ENCODE measurements at regions not wholly inside any gene's neighbourhood (a gene's known extent, or its start where the extent isn't known, plus 50 kb on each side); places are given as distances from the start of the nearest gene placed in this dataset.
"Not testable (repeated sequence)": the region's sequence is repeated elsewhere in the genome, so short reads cannot be mapped to it uniquely, and the experiment has no call there.

- DNase-seq (ENCODE audit: low spot score): no peak
- intact Hi-C loops (cut with DNase I): no loop called here
Measured at GRCh38 chr3:73222126-73222525, 160.7 kb downstream of the EBLN2 start.

- intact Hi-C loops (cut with DNase I): no loop called here
- DNase-seq (ENCODE audit: low spot score): no peak
Measured at GRCh38 chr3:73225146-73225855, 163.8 kb downstream of the EBLN2 start.

GRCh38 chr3:73225991-73226390, 164.5 kb downstream of the EBLN2 start:
- intact Hi-C loops (cut with DNase I): no loop called here
- no peak for DNase-seq (ENCODE audit: low spot score)

DNA sequence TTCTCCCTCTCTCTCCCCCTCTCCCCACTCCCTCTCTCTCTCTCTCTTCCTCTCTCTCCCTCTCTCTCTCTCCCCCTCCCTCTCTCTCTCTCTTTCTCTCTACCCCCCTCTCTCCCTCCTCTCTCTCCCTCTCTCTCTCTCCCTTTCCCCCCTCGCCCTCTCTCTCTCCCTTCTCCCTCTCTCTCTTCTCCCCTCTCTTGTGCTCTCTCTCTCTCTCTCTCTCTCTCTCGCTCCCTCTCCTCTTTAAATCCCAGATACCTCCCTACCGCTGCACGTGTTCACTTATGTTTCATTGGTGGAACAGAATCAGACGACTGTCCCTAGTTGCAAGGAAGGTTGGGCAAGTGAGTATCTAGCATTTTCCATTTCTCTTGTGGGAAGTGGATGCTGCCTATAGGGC, 166.5 kb downstream of the EBLN2 start:
- intact Hi-C loops (cut with DNase I): no loop called here
- no peak for DNase-seq (ENCODE audit: low spot score)

GRCh38 chr3:73228437-73228836, 167.0 kb downstream of the EBLN2 start:
- intact Hi-C loops (cut with DNase I): no loop called here
- DNase-seq (ENCODE audit: low spot score): no peak

DNA sequence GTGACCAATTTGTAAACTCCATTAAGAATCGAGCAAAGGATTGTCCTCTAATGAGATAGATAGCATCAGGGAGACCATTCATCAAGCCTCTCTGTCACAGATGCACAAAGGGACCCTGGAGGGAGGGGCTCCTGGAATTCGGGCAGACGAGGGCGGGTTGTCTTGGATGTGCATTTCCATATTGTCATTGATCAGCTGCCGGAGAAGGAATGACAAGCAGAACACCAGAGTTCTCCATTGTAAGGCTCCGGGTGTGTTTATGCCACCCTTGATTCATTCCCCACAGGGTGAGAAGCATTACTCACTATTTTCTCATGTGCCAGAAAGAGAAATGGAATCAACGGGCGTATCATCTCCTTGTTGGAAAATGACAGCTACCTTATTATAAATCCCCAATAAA, 167.5 kb downstream of the EBLN2 start:
- intact Hi-C loops (cut with DNase I): no loop called here
- DNase-seq (ENCODE audit: low spot score): no peak

GRCh38 chr3:73234354-73235014, 173.0 kb downstream of the EBLN2 start:
- intact Hi-C loops (cut with DNase I): no loop called here
- DNase-seq (ENCODE audit: low spot score): no peak

DNA sequence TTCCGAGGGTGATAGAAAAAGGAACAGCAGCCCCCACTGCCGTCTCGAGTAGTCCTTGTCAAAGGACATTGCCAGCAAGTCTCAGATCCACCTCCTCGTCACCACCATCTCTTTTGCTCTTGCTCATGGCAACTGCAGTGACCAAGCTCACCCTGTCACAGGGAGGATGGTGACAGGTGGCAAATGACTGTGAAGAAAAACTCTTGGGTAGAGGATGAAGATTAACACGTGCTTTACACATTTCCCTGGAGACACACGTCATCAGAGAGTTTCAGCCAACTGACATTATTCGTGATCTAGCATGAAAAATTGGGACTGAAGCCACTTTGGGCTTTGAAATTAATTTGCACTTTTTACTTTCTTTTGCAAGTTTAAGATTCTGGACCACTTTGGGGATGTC, 174.3 kb downstream of the EBLN2 start:
- no peak for DNase-seq (ENCODE audit: low spot score)
- intact Hi-C loops (cut with DNase I): no loop called here

DNA sequence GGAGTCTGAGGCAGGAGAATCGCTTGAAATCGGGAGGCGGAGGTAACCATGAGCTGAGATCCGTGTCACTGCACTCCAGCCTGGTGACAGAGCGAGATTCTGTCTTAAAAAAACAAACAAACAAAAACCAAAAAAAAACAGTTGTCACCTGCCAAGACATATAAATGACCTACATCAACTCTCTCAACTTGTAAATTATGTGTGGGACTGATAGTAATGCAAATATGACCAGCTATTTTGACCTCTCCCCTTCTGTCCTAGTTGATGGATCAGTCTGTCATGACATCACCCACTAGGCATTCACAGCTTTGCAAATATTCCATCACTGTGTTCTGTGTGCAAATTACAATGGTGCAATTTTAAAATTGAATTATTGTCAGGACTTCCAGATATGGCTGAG, 175.4 kb downstream of the EBLN2 start:
- intact Hi-C loops (cut with DNase I): no loop called here

GRCh38 chr3:73243740-73244139, 182.3 kb downstream of the EBLN2 start:
- no peak for DNase-seq (ENCODE audit: low spot score)
- intact Hi-C loops (cut with DNase I): no loop called here

More for the DNA sequence above, 175.4 kb downstream of the EBLN2 start:
- DNase-seq (ENCODE audit: low spot score): no peak

- DNase-seq (ENCODE audit: low spot score): no peak
- intact Hi-C loops (cut with DNase I): no loop called here
Measured at GRCh38 chr3:73245459-73245858, 184.0 kb downstream of the EBLN2 start.

DNA sequence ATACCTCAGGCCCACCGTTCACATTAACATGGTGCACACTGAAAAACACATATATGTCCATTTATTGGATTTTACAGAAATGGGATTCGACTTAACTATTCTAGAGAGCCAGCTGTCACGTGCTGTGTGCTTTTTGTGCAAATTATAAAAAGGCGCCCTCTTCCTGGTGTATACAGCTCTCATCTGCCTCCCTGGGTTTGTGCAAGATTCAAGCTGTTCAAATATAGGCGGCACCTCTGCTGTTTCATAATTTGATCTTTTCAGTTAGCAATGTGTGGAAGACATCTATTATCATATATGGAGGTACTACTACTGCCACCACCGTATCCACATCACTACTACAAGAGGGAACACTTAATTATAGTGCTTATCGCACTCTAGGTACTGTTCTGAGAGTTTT, 187.6 kb downstream of the EBLN2 start:
- no peak for DNase-seq (ENCODE audit: low spot score)
- intact Hi-C loops (cut with DNase I): no loop called here

- DNase-seq (ENCODE audit: low spot score): no peak
- intact Hi-C loops (cut with DNase I): no loop called here
Measured at GRCh38 chr3:73254062-73254461, 192.6 kb downstream of the EBLN2 start.

GRCh38 chr3:73255609-73256029, 194.2 kb downstream of the EBLN2 start:
- intact Hi-C loops (cut with DNase I): loop anchor here (5.0 kb wide), 1 partner anchor 92 kb away; no protein-coding TSS in a partner anchor
- no peak for DNase-seq (ENCODE audit: low spot score)

DNA sequence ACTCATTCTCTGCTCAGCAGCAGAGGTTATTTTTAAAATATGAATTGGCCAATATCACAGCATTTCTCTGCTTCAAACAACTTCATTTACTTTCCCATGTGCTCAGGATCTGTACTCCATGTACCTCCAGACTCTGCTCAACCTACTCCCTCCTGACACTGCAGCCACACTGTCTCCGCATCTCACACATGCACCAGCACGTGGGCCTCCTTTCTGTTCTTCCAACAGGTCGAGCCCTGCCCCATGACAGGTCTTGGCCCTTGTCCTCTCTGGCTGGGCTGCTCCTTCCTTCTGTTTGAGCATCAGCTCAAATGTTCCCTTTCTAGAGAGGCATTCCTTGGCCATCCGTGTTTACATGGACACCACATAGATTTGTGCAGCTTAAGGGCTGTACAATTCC, 195.7 kb downstream of the EBLN2 start:
- intact Hi-C loops (cut with DNase I): loop anchor here (5.0 kb wide), 1 partner anchor 90 kb away; no protein-coding TSS in a partner anchor
- DNase-seq (ENCODE audit: low spot score): no peak

- intact Hi-C loops (cut with DNase I): loop anchor here (5.0 kb wide), 1 partner anchor 89 kb away; no protein-coding TSS in a partner anchor
- DNase-seq (ENCODE audit: low spot score): no peak
Measured at GRCh38 chr3:73258057-73258456, 196.6 kb downstream of the EBLN2 start.

DNA sequence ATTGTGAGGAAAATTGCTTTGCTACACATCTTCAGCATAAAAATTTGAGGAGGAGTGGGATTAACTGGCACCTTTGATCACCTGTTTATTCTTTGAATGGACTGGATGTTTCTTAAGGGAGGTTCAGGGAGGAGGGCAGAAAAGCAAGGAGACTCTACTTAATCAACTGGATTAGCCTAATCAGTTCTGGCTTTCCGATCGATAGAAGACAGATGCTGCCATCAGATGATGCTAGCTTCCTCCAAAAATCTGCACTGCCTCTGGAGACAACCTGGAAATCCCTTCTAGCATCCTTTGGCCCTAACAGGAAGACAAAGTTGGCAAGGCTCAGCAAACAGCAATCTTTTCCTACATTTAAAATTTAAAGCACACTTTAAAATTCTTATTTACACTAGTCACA, 197.8 kb downstream of the EBLN2 start:
- no peak for DNase-seq (ENCODE audit: low spot score)
- intact Hi-C loops (cut with DNase I): loop anchor here (5.0 kb wide), 1 partner anchor 88 kb away; no protein-coding TSS in a partner anchor

- intact Hi-C loops (cut with DNase I): loop anchor here (5.0 kb wide), 1 partner anchor 87 kb away; no protein-coding TSS in a partner anchor
- no peak for DNase-seq (ENCODE audit: low spot score)
Measured at GRCh38 chr3:73259856-73260255, 198.4 kb downstream of the EBLN2 start.

- DNase-seq (ENCODE audit: low spot score); intact Hi-C loops (cut with DNase I): not testable (repeated sequence)
Measured at GRCh38 chr3:73266558-73266957, 205.1 kb downstream of the EBLN2 start.

DNA sequence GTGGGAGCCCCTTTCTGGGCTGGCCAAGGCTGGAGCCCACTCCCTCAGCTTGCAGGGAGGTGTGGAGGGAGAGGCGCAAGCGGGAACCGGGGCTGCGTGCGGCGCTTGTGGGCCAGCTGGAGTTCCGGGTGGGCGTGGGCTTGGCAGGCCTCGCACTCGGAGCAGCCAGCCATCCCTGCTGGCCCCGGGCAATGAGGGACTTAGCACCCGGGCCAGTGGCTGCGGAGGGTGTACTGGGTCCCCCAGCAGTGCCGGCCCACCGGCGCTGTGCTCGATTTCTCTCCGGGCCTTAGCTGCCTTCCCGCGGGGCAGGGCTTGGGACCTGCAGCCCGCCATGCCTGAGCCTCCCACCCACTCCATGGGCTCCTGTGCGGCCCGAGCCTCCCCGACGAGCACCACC, 207.7 kb downstream of the EBLN2 start:
- intact Hi-C loops (cut with DNase I); DNase-seq (ENCODE audit: low spot score): not testable (repeated sequence)

GRCh38 chr3:73270839-73271483, 209.5 kb downstream of the EBLN2 start:
- no peak for DNase-seq (ENCODE audit: low spot score)
- intact Hi-C loops (cut with DNase I): no loop called here
